IMR-90 (cell line): ENCODE measurements at regions not wholly inside any gene's neighbourhood (a gene's known extent, or its start where the extent isn't known, plus 50 kb on each side); places are given as distances from the start of the nearest gene placed in this dataset.

Source experiments
- ATAC-seq: fragments of 200-7000 bp; cut with Tn5 transposase; 2 replicates; pipeline ENCODE4 v1.9.1; 2020; ENCODE audit warnings: low read depth, mild to moderate bottlenecking, moderate library complexity
- BruUV-seq: library from RNA; stranded (reverse); fragments of 400-500 nt; replicated peaks from 2 replicates; lab custom pipeline; 2021; lab: Mats Ljungman, UMichigan
- CTCF ChIA-PET: fragments of 300-600 bp; formaldehyde crosslinking; extraction: SDS; loops from one replicate; lab custom pipeline; 2021; ENCODE audit warnings: antibody characterized with exemption; lab: Yijun Ruan, JAX
- POLR2A ChIA-PET: fragments of 300-600 bp; sonication (Branson Sonifier 250); formaldehyde crosslinking; loops from one replicate; lab custom pipeline; 2022; ENCODE audit warnings: antibody characterized with exemption; ENCODE audit not compliant: unreplicated experiment; lab: Charles Lee
- DNase-seq: peaks from one replicate; pipeline ENCODE4 v3.0.0; 2013
- H2AFZ ChIP-seq: replicated peaks from 2 replicates; pipeline ENCODE3; 2013; ENCODE audit warnings: low read length, mild to moderate bottlenecking; ENCODE audit not compliant: poor library complexity
- H2AK5ac ChIP-seq: 2 replicates; pipeline ENCODE4 v1.6.1; 2013; ENCODE audit warnings: low read depth, low read length, inconsistent platforms
- H2AK9ac ChIP-seq: replicated peaks from 2 replicates; pipeline ENCODE3; 2013; ENCODE audit warnings: mild to moderate bottlenecking, low read depth, low read length, moderate library complexity; ENCODE audit not compliant: poor library complexity
- H2BK120ac ChIP-seq: 2 replicates; pipeline ENCODE4 v1.6.1; 2013; ENCODE audit warnings: low read depth, low read length, inconsistent platforms
- H2BK15ac ChIP-seq: 3 replicates; pipeline ENCODE4 v1.6.1; 2013; ENCODE audit warnings: low read depth, low read length, inconsistent platforms
- H2BK20ac ChIP-seq: 2 replicates; pipeline ENCODE4 v1.6.1; 2013; ENCODE audit warnings: low read depth, mild to moderate bottlenecking, inconsistent platforms, low read length, moderate library complexity
- H2BK5ac ChIP-seq: 2 replicates; pipeline ENCODE4 v1.6.1; 2013; ENCODE audit warnings: mild to moderate bottlenecking, low read depth, low read length, inconsistent platforms; ENCODE audit not compliant: poor library complexity, severe bottlenecking
- H3K14ac ChIP-seq: replicated peaks from 2 replicates; pipeline ENCODE4 v1.6.1; 2013; ENCODE audit warnings: low read depth, low read length, inconsistent platforms
- H3K18ac ChIP-seq: 2 replicates; pipeline ENCODE4 v1.6.1; 2013; ENCODE audit warnings: low read depth, low read length, control low read depth
- H3K23ac ChIP-seq: 2 replicates; pipeline ENCODE4 v1.6.1; 2013; ENCODE audit warnings: low read depth, low read length, inconsistent platforms
- H3K27ac ChIP-seq: 2 replicates; pipeline ENCODE4 v1.5.1; 2013; ENCODE audit warnings: mild to moderate bottlenecking, control low read depth, low read length; ENCODE audit not compliant: insufficient read depth
- H3K27me3 ChIP-seq: 2 replicates; pipeline ENCODE4 v1.6.1; 2013; ENCODE audit warnings: low read length; ENCODE audit not compliant: control insufficient read depth, insufficient read depth
- H3K36me3 ChIP-seq: 2 replicates; pipeline ENCODE4 v1.6.1; 2013; ENCODE audit warnings: low read length, mixed read lengths; ENCODE audit not compliant: control insufficient read depth, insufficient read depth
- H3K4ac ChIP-seq: 2 replicates; pipeline ENCODE4 v1.6.1; 2013; ENCODE audit warnings: low read depth, low read length, inconsistent platforms
- H3K4me1 ChIP-seq: 2 replicates; pipeline ENCODE4 v1.6.1; 2013; ENCODE audit warnings: low read length, mixed read lengths; ENCODE audit not compliant: control insufficient read depth, insufficient read depth
- H3K4me2 ChIP-seq: 2 replicates; pipeline ENCODE4 v1.6.1; 2013; ENCODE audit warnings: low read depth, mild to moderate bottlenecking, control low read depth, low read length, moderate library complexity
- H3K4me3 ChIP-seq: 2 replicates; pipeline ENCODE4 v1.5.1; 2013; ENCODE audit warnings: low read depth, mild to moderate bottlenecking, control low read depth, low read length, moderate library complexity; ENCODE audit not compliant: insufficient read depth
- H3K56ac ChIP-seq: 2 replicates; pipeline ENCODE4 v1.6.1; 2013; ENCODE audit warnings: low read length, inconsistent platforms; ENCODE audit not compliant: insufficient read depth; ENCODE audit errors: extremely low read depth
- H3K79me1 ChIP-seq, 2 experiments: 2 replicates each; pipeline ENCODE4 v1.6.1; 2013; ENCODE audit warnings: low read length in 2 of 2, inconsistent platforms in 1 of 2, low read depth in 1 of 2
- H3K9ac ChIP-seq: 2 replicates; pipeline ENCODE4 v1.6.1; 2013; ENCODE audit warnings: low read depth, low read length, control low read depth
- H3K9me1 ChIP-seq: 2 replicates; pipeline ENCODE4 v1.6.1; 2013; ENCODE audit warnings: low read length, inconsistent platforms; ENCODE audit not compliant: insufficient read depth
- H3K9me3 ChIP-seq: 2 replicates; pipeline ENCODE4 v1.6.1; 2013; ENCODE audit warnings: low read length; ENCODE audit not compliant: control insufficient read depth, insufficient read depth
- H4K20me1 ChIP-seq: 2 replicates; pipeline ENCODE4 v1.6.1; 2013; ENCODE audit warnings: low read length, inconsistent platforms; ENCODE audit not compliant: insufficient read depth
- H4K5ac ChIP-seq: 2 replicates; pipeline ENCODE4 v1.6.1; 2013; ENCODE audit warnings: mild to moderate bottlenecking, low read depth, low read length, control low read depth
- H4K8ac ChIP-seq, 2 experiments: 2 replicates each; pipeline ENCODE4 v1.6.1; 2013; ENCODE audit warnings: low read depth in 2 of 2, low read length in 2 of 2, control low read depth in 1 of 2, inconsistent platforms in 1 of 2
- H4K91ac ChIP-seq: 2 replicates; pipeline ENCODE4 v1.6.1; 2013; ENCODE audit warnings: low read depth, low read length, inconsistent platforms; ENCODE audit not compliant: insufficient read depth
- BHLHE40 ChIP-seq: fragments of 150-350 bp; IDR thresholded peaks from 2 replicates; pipeline ENCODE4 v1.6.1; 2016; ENCODE audit warnings: mild to moderate bottlenecking, low read depth, low read length
- CEBPB ChIP-seq: IDR thresholded peaks from 2 replicates; pipeline ENCODE4 v1.6.1; 2012; ENCODE audit warnings: low read depth, low read length, improper control_type of control experiment
- CHD1 ChIP-seq: IDR thresholded peaks from 2 replicates; pipeline ENCODE4 v1.6.1; 2012; ENCODE audit warnings: low read depth, low read length, improper control_type of control experiment
- CTCF ChIP-seq: conservative IDR thresholded peaks from 2 replicates; pipeline ENCODE4 v1.5.1; 2012; ENCODE audit warnings: mild to moderate bottlenecking, low read depth, low read length, improper control_type of control experiment
- ELK1 ChIP-seq: fragments of 150-350 bp; IDR thresholded peaks from 2 replicates; pipeline ENCODE4 v1.6.1; 2016; ENCODE audit warnings: low read depth, mild to moderate bottlenecking, low read length, moderate library complexity, borderline replicate concordance
- FOS ChIP-seq: fragments of 150-350 bp; IDR thresholded peaks from 2 replicates; pipeline ENCODE4 v1.6.1; 2016; ENCODE audit warnings: low read depth, low read length
- MAFK ChIP-seq: IDR thresholded peaks from 2 replicates; pipeline ENCODE4 v1.6.1; 2012; ENCODE audit warnings: low read depth, low read length, improper control_type of control experiment
- MAZ ChIP-seq: IDR thresholded peaks from 2 replicates; pipeline ENCODE4 v1.6.1; 2012; ENCODE audit warnings: low read depth, mild to moderate bottlenecking, low read length, improper control_type of control experiment, moderate library complexity, borderline replicate concordance
- MXI1 ChIP-seq: IDR thresholded peaks from 2 replicates; pipeline ENCODE4 v1.6.1; 2012; ENCODE audit warnings: low read depth, mild to moderate bottlenecking, low read length, moderate library complexity, borderline replicate concordance
- POLR2A ChIP-seq: IDR thresholded peaks from 2 replicates; pipeline ENCODE4 v1.6.1; 2012; ENCODE audit warnings: mild to moderate bottlenecking, low read depth, low read length
- RAD21 ChIP-seq: IDR thresholded peaks from 2 replicates; pipeline ENCODE4 v1.6.1; 2012; ENCODE audit warnings: low read length, improper control_type of control experiment
- RCOR1 ChIP-seq: IDR thresholded peaks from 2 replicates; pipeline ENCODE4 v1.6.1; 2012; ENCODE audit warnings: mild to moderate bottlenecking, low read length, improper control_type of control experiment; ENCODE audit not compliant: insufficient replicate concordance
- RFX5 ChIP-seq: IDR thresholded peaks from 2 replicates; pipeline ENCODE4 v1.8.0; 2012; ENCODE audit warnings: low read depth, mild to moderate bottlenecking, low read length, moderate library complexity
- SMC3 ChIP-seq: fragments of 150-350 bp; IDR thresholded peaks from 2 replicates; pipeline ENCODE4 v1.6.1; 2016; ENCODE audit warnings: low read depth, mild to moderate bottlenecking, antibody characterized with exemption, low read length, moderate library complexity
- USF2 ChIP-seq: fragments of 150-350 bp; IDR thresholded peaks from 2 replicates; pipeline ENCODE4 v1.6.1; 2017; ENCODE audit warnings: mild to moderate bottlenecking, antibody characterized with exemption, low read length, low read depth
- WGBS, 2 experiments: methylation state at CpG; one replicate each; pipeline versions ENCODE4 v1.1.5 to v1.1.7; 2013; ENCODE audit warnings: missing lambda C conversion rate in 2 of 2; ENCODE audit not compliant: insufficient read length in 1 of 2; ENCODE audit errors: extremely low coverage in 2 of 2; 5-methylcytosine and 5-hydroxymethylcytosine counted together
- dilution Hi-C: fragments of 300-500 bp; cut with HindIII; formaldehyde crosslinking; loops from one replicate; pipeline ENCODE4 v1.14.3; 2018; ENCODE audit warnings: low sequenced_read_pairs; ENCODE audit not compliant: unreplicated experiment
- in situ Hi-C: fragments of 300-500 bp; cut with MboI; formaldehyde crosslinking; loops from 3 replicates; pipeline ENCODE4 v1.14.3; 2019; ENCODE audit warnings: low sequenced_read_pairs, inconsistent platforms, mixed read lengths
- intact Hi-C: fragments of 100-400 bp; cut with micrococcal nuclease; formaldehyde crosslinking; loops from 2 replicates; pipeline ENCODE4 v1.10.0; 2022

GRCh38 chr5:3828761-3829160, 233.1 kb downstream of the IRX1 start:
- Histone ChIP-seq H3K4me1 (no peaks in the 10 kb centered on the region), H4K20me1 (no peaks in the 10 kb centered on the region), H3K79me1 (no peaks in the 10 kb centered on the region), H3K14ac (no peak overlapping the region), H3K36me3 (no peaks in the 10 kb centered on the region), H2AK9ac (no peak overlapping the region), H2BK120ac (no peak overlapping the region), H3K18ac (no peak overlapping the region), H2AK5ac (no peak overlapping the region), H3K27ac (no peak overlapping the region), H2BK15ac (no peak overlapping the region), H3K9me1 (no peaks in the 10 kb centered on the region), H3K4ac (no peak overlapping the region), H3K4me3 (no peak overlapping the region), H2BK20ac (no peak overlapping the region), H3K56ac (no peak overlapping the region), H3K4me2 (no peak overlapping the region), H3K9ac (no peak overlapping the region), H3K27me3 (no peaks in the 10 kb centered on the region), H4K5ac (no peak overlapping the region), H2AFZ (no peak overlapping the region), H4K8ac (no peak overlapping the region), H3K23ac (no peak overlapping the region), H3K9me3 (peaks cover 18% of the 10 kb centered on the region), H4K91ac (no peak overlapping the region), H2BK5ac (no peak overlapping the region)
- no peak for TF ChIP-seq SMC3
- TF ChIP-seq BHLHE40, result no peak
- no peak for TF ChIP-seq RAD21
- TF ChIP-seq CHD1, result no peak
- no peak for TF ChIP-seq CTCF
- no peak for TF ChIP-seq USF2
- TF ChIP-seq ELK1, result no peak
- no peak for TF ChIP-seq POLR2A
- no peak for TF ChIP-seq MXI1
- no peak for TF ChIP-seq RFX5
- TF ChIP-seq MAZ, result no peak
- TF ChIP-seq CEBPB, result no peak
- TF ChIP-seq MAFK, result no peak
- no peak for TF ChIP-seq FOS
- no peak for TF ChIP-seq RCOR1
- POLR2A ChIA-PET, result no interaction called here
- dilution Hi-C loops (no loop called here), intact Hi-C loops (no loop called here), in situ Hi-C loops (no loop called here)
- CTCF ChIA-PET, result no interaction called here
- ATAC-seq, result no peak
- no peak for DNase-seq
- 33% methylated on average over 1 of the region's 4 CpGs; no CpG with 5 or more reads in 1 of the 2 experiments for WGBS, 2 experiments
- BruUV-seq, result no TSS peak
